GM18498 (cell line): ENCODE measurements at regions not wholly inside any gene's neighbourhood (a gene's known extent, or its start where the extent isn't known, plus 50 kb on each side); places are given as distances from the start of the nearest gene placed in this dataset.

Source experiments
- ATAC-seq: cut with Tn5 transposase; IDR thresholded peaks from one replicate; pipeline ENCODE4 v1.9.1; 2021; ENCODE audit warnings: mild to moderate bottlenecking, moderate library complexity; ENCODE audit not compliant: unreplicated experiment

DNA sequence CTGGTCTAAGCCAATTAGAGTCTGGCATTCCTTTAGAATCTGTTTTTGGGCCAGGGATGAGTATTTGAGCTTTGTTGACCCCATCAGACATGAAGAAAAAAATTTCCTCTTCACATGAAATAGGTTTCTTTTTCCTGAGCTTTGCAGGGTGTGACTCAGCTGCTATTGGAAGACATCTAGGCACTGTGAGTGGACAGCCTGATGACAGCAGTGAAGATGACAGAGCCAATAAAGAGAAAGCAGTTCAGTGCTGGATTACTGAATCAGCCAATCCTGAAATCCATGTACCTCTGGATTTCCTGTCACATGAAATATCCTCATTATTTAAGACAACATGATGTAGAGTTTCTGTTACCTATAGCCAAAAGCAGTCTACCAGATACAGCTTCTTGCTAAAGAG lies 51.3 kb upstream of the GRIA1 start:
- ATAC-seq = no peak
